A549 (cell line): ENCODE measurements at regions not wholly inside any gene's neighbourhood (a gene's known extent, or its start where the extent isn't known, plus 50 kb on each side); places are given as distances from the start of the nearest gene placed in this dataset.

Source experiments
- ATAC-seq, 2 experiments: fragments of 200-7000 bp in 1 of 2; fragments of >200 bp in 1 of 2; cut with Nextera tagmentation in 1 of 2; cut with Tn5 transposase in 1 of 2; 3 replicates each; pipeline versions ENCODE4 v1.8.0 to v1.9.1; 2018 to 2020; ENCODE audit warnings: mild to moderate bottlenecking in 1 of 2, moderate library complexity in 1 of 2
- CTCF ChIA-PET: fragments of 300-600 bp; sonication (Branson Sonifier 250); formaldehyde crosslinking; extraction: SDS; loops from one replicate; lab custom pipeline; 2021; ENCODE audit warnings: antibody characterized with exemption, inconsistent platforms; lab: Yijun Ruan, JAX
- POLR2A ChIA-PET: fragments of 350-600 bp; formaldehyde crosslinking; extraction: SDS; loops from one replicate; lab custom pipeline; 2021; ENCODE audit warnings: antibody characterized with exemption, inconsistent platforms; lab: Yijun Ruan, JAX
- DNase-seq, 2 experiments: peaks; one replicate each; pipeline versions ENCODE4 v3.0.0 to v3.0.0-alpha.2; 2011 to 2016; ENCODE audit warnings: low read depth in 1 of 2, low spot score in 1 of 2
- FAIRE-seq: peaks from 2 replicates; lab custom pipeline; 2011; peaks lifted over from hg19 to GRCh38; lab: Jason Lieb, UNC
- H3K27ac ChIP-seq, 2 experiments: fragments of >200 bp; sonication (Bioruptor Twin); formaldehyde crosslinking; 3 replicates each; pipeline ENCODE4 v1.5.1; 2016 to 2017
- H3K4me1 ChIP-seq: fragments of >200 bp; sonication (Bioruptor Twin); formaldehyde crosslinking; 3 replicates; pipeline ENCODE4 v1.6.1; 2016
- H3K4me2 ChIP-seq: fragments of >200 bp; sonication (Bioruptor Twin); formaldehyde crosslinking; 3 replicates; pipeline ENCODE4 v1.6.1; 2016
- H3K4me3 ChIP-seq: fragments of >200 bp; sonication (Bioruptor Twin); formaldehyde crosslinking; 3 replicates; pipeline ENCODE4 v1.5.1; 2016
- H3K9me3 ChIP-seq: fragments of >200 bp; sonication (Bioruptor Twin); formaldehyde crosslinking; 3 replicates; pipeline ENCODE4 v1.6.1; 2016
- CTCF ChIP-seq: fragments of >200 bp; sonication (Bioruptor Twin); formaldehyde crosslinking; IDR thresholded peaks from 3 replicates; pipeline ENCODE4 v1.5.1; 2016
- EP300 ChIP-seq, 2 experiments: fragments of >200 bp; sonication (Bioruptor Twin); formaldehyde crosslinking; IDR thresholded peaks; 2 replicates in 1 of 2; 3 replicates in 1 of 2; pipeline ENCODE4 v1.6.1; 2016 to 2017
- FOSB ChIP-seq: fragments of 250-450 bp; sonication (Bioruptor Pico); IDR thresholded peaks from 2 replicates; pipeline ENCODE4 v1.5.0; 2020; ENCODE audit warnings: mild to moderate bottlenecking, moderate library complexity
- FOXS1 ChIP-seq: fragments of 250-450 bp; sonication (Bioruptor Pico); IDR thresholded peaks from 2 replicates; pipeline ENCODE4 v1.5.0; 2020; ENCODE audit warnings: mild to moderate bottlenecking, moderate library complexity
- HEYL ChIP-seq: fragments of 250-450 bp; sonication (Bioruptor Pico); IDR thresholded peaks from 2 replicates; pipeline ENCODE4 v1.8.0; 2021; ENCODE audit warnings: mild to moderate bottlenecking, moderate library complexity
- HOXB13 ChIP-seq: fragments of 250-450 bp; sonication (Bioruptor Pico); IDR thresholded peaks from 2 replicates; pipeline ENCODE4 v1.5.0; 2020; ENCODE audit warnings: low read depth, mild to moderate bottlenecking, moderate library complexity
- HOXB5 ChIP-seq: fragments of 250-450 bp; sonication (Bioruptor Pico); IDR thresholded peaks from 2 replicates; pipeline ENCODE4 v1.5.0; 2020; ENCODE audit warnings: mild to moderate bottlenecking, moderate library complexity
- JUNB ChIP-seq: fragments of >200 bp; sonication (Bioruptor Twin); formaldehyde crosslinking; IDR thresholded peaks from 2 replicates; pipeline ENCODE4 v1.6.1; 2016
- KDM1A ChIP-seq: fragments of 200-600 bp; sonication (generic); IDR thresholded peaks from 2 replicates; pipeline ENCODE4 v1.6.1; 2016; ENCODE audit warnings: low read depth, mild to moderate bottlenecking
- KDM5A ChIP-seq: fragments of 200-600 bp; sonication (generic); IDR thresholded peaks from 2 replicates; pipeline ENCODE4 v1.6.1; 2016; ENCODE audit warnings: antibody characterized with exemption, mild to moderate bottlenecking
- MAFK ChIP-seq: fragments of 450-650 bp; IDR thresholded peaks from 2 replicates; pipeline ENCODE4 v1.6.1; 2014; ENCODE audit not compliant: partially characterized antibody
- NFE2L2 ChIP-seq: fragments of 150-350 bp; conservative IDR thresholded peaks from 2 replicates; pipeline ENCODE4 v1.6.1; 2014; ENCODE audit warnings: low read length
- PBX3 ChIP-seq: IDR thresholded peaks from 2 replicates; pipeline ENCODE4 v1.6.1; 2012
- REST ChIP-seq: fragments of 200-600 bp; sonication (generic); IDR thresholded peaks from 2 replicates; pipeline ENCODE4 v1.6.1; 2016; ENCODE audit warnings: antibody characterized with exemption, mild to moderate bottlenecking, moderate library complexity
- RFX5 ChIP-seq: fragments of 450-650 bp; IDR thresholded peaks from 2 replicates; pipeline ENCODE4 v1.7.1; 2014; ENCODE audit warnings: antibody characterized with exemption, mild to moderate bottlenecking, moderate library complexity
- RNF2 ChIP-seq: fragments of 200-600 bp; sonication (generic); IDR thresholded peaks from 2 replicates; pipeline ENCODE4 v1.6.1; 2016; ENCODE audit warnings: low read depth, mild to moderate bottlenecking, antibody characterized with exemption, moderate library complexity, borderline replicate concordance
- TFCP2L1 ChIP-seq: fragments of 250-450 bp; sonication (Bioruptor Pico); IDR thresholded peaks from 2 replicates; pipeline ENCODE4 v1.5.0; 2021; ENCODE audit warnings: mild to moderate bottlenecking
- ZC3H11A ChIP-seq: fragments of 450-650 bp; IDR thresholded peaks from 2 replicates; pipeline ENCODE4 v1.6.1; 2014; ENCODE audit warnings: antibody characterized with exemption, mild to moderate bottlenecking
- WGBS: methylation state at CpG from one replicate; pipeline ENCODE4 v1.1.6; 2017; ENCODE audit errors: missing lambda C conversion rate; 5-methylcytosine and 5-hydroxymethylcytosine counted together
- TF ChIP-seq, protein P1 (sequence below): fragments of 450-650 bp; IDR thresholded peaks from 2 replicates; pipeline ENCODE4 v1.6.1; 2014; ENCODE audit warnings: antibody characterized with exemption

DNA sequence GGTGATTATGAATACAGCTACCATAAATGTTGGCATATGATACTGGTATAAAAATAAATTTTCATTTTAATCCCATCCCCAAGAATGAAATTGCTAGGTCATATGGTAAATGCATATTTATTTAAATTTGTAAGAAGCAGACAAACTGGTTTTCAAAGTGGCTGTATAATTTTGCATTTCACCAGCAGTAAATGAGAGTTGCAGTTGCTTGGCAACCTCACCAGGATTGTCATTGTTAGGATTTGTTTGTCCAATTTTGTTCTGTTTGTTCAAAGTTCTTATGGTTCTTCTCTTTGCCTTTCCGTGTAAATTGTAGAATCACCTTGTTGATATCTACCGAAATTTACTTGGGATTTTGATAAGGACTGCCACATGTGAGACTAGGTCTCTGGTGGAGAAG, 237.4 kb downstream of the OTUD1 start:
- H3K4me2 ChIP-seq = no peak overlapping the region
- ChIA-PET CTCF (no interaction called here), POLR2A (no interaction called here)
- H3K27ac ChIP-seq = no peak overlapping the region
- WGBS = 0% methylated on average over 2 of the region's 2 CpGs
- no peak for TF ChIP-seq HOXB5 (CRISPR knock-in tag)
- TF ChIP-seq EP300 (IDR thresholded peaks at IDR 0.05) = no peak
- no peak for TF ChIP-seq PBX3
- no peak for TF ChIP-seq CTCF
- no peak for TF ChIP-seq RFX5
- TF ChIP-seq TFCP2L1 (CRISPR knock-in tag) = no peak
- no peak for TF ChIP-seq KDM1A
- no peak for TF ChIP-seq JUNB
- TF ChIP-seq FOXS1 (CRISPR knock-in tag) = no peak
- TF ChIP-seq HEYL (CRISPR knock-in tag) = no peak
- TF ChIP-seq NFE2L2 = no peak
- FAIRE-seq = no peak
- no peaks in the 10 kb centered on the region for H3K4me1 ChIP-seq
- no peak overlapping the region for H3K4me3 ChIP-seq
- DNase-seq = no peak
- H3K9me3 ChIP-seq = no peaks in the 10 kb centered on the region
- ATAC-seq = no peak

GRCh38 chr10:23686722-23687121, 247.8 kb downstream of the OTUD1 start:
- no peak overlapping the region for H3K27ac ChIP-seq
- DNase-seq = no peak
- no peak overlapping the region for H3K4me2 ChIP-seq
- no peak for TF ChIP-seq ZC3H11A
- no peak for TF ChIP-seq KDM5A
- no peak for TF ChIP-seq REST
- no peak for TF ChIP-seq RNF2
- TF ChIP-seq, protein P1, sequence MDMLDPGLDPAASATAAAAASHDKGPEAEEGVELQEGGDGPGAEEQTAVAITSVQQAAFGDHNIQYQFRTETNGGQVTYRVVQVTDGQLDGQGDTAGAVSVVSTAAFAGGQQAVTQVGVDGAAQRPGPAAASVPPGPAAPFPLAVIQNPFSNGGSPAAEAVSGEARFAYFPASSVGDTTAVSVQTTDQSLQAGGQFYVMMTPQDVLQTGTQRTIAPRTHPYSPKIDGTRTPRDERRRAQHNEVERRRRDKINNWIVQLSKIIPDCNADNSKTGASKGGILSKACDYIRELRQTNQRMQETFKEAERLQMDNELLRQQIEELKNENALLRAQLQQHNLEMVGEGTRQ = no peak
- no peak for TF ChIP-seq MAFK
- TF ChIP-seq FOSB = no peak
- TF ChIP-seq HOXB13 (CRISPR knock-in tag) = no peak
- no peak for TF ChIP-seq EP300 (IDR thresholded peaks at IDR 0.05)
- TF ChIP-seq, all 56 proteins: peak for 0
- FAIRE-seq (no peak), ATAC-seq (no peak; a peak in 1 of 6 replicates)
- no peaks in the 10 kb centered on the region for H3K9me3 ChIP-seq
- POLR2A ChIA-PET = no interaction called here
- H3K4me3 ChIP-seq = no peak overlapping the region
- H3K4me1 ChIP-seq = no peaks in the 10 kb centered on the region
- WGBS = 6% methylated on average over 5 of the region's 5 CpGs
- CTCF ChIA-PET = no interaction called here
